ENCODE measurements at regions not wholly inside any gene's neighbourhood (a gene's known extent, or its start where the extent isn't known, plus 50 kb on each side); places are given as distances from the start of the nearest gene placed in this dataset.

GRCh38 chr16:74141015-74141414 is 155.6 kb upstream of the PSMD7 start:
- TF ChIP-seq POLR2A (IDR thresholded peaks at IDR 0.05) (no peak), EP300 (IDR thresholded peaks at IDR 0.05; ENCODE audit: low read depth) (no peak)
